ENCODE measurements at regions not wholly inside any gene's neighbourhood (a gene's known extent, or its start where the extent isn't known, plus 50 kb on each side); places are given as distances from the start of the nearest gene placed in this dataset.
"Not testable (repeated sequence)": the region's sequence is repeated elsewhere in the genome, so short reads cannot be mapped to it uniquely, and the experiment has no call there.

- no peak for DNase-seq (ENCODE audit: low read depth)
Observed at GRCh38 chr12:131455581-131456110, 255.2 kb upstream of the SFSWAP start.

- no peak for DNase-seq (ENCODE audit: low read depth)
Observed at GRCh38 chr12:131456301-131457027, 254.4 kb upstream of the SFSWAP start.

GRCh38 chr12:131457028-131457310 lies 253.9 kb upstream of the SFSWAP start:
- no peak for DNase-seq (ENCODE audit: low read depth)

GRCh38 chr12:131457331-131458047 lies 253.4 kb upstream of the SFSWAP start:
- no peak for DNase-seq (ENCODE audit: low read depth)

GRCh38 chr12:131458048-131458374 lies 252.9 kb upstream of the SFSWAP start:
- DNase-seq (ENCODE audit: low read depth) = no peak

GRCh38 chr12:131458931-131459772 lies 251.7 kb upstream of the SFSWAP start:
- no peak for DNase-seq (ENCODE audit: low read depth)

- DNase-seq (ENCODE audit: low read depth) = no peak
Observed at GRCh38 chr12:131459773-131460365, 251.0 kb upstream of the SFSWAP start.

GRCh38 chr12:131460520-131460919 lies 250.4 kb upstream of the SFSWAP start:
- no peak for DNase-seq (ENCODE audit: low read depth)

GRCh38 chr12:131461096-131461495 lies 249.8 kb upstream of the SFSWAP start:
- DNase-seq (ENCODE audit: low read depth) = no peak

- DNase-seq (ENCODE audit: low read depth) = no peak
Observed at GRCh38 chr12:131463174-131463573, 247.7 kb upstream of the SFSWAP start.

GRCh38 chr12:131464081-131464480 lies 246.8 kb upstream of the SFSWAP start:
- DNase-seq (ENCODE audit: low read depth) = no peak

- DNase-seq (ENCODE audit: low read depth) = no peak
Observed at GRCh38 chr12:131466306-131466705, 244.6 kb upstream of the SFSWAP start.

GRCh38 chr12:131466932-131467331 lies 244.0 kb upstream of the SFSWAP start:
- DNase-seq (ENCODE audit: low read depth) = no peak

GRCh38 chr12:131468206-131468605 lies 242.7 kb upstream of the SFSWAP start:
- no peak for DNase-seq (ENCODE audit: low read depth)

- not testable (repeated sequence) for DNase-seq (ENCODE audit: low read depth)
Observed at GRCh38 chr12:131469945-131470344, 240.9 kb upstream of the SFSWAP start.

- DNase-seq (ENCODE audit: low read depth) = no peak
Observed at GRCh38 chr12:131471271-131471905, 239.5 kb upstream of the SFSWAP start.

- DNase-seq (ENCODE audit: low read depth) = no peak
Observed at GRCh38 chr12:131471946-131472732, 238.8 kb upstream of the SFSWAP start.

GRCh38 chr12:131473261-131473660 lies 237.6 kb upstream of the SFSWAP start:
- no peak for DNase-seq (ENCODE audit: low read depth)

GRCh38 chr12:131473741-131474709 lies 236.9 kb upstream of the SFSWAP start:
- no peak for DNase-seq (ENCODE audit: low read depth)

- not testable (repeated sequence) for DNase-seq (ENCODE audit: low read depth)
Observed at GRCh38 chr12:131475012-131475411, 235.9 kb upstream of the SFSWAP start.
